ENCODE measurements at regions not wholly inside any gene's neighbourhood (a gene's known extent, or its start where the extent isn't known, plus 50 kb on each side); places are given as distances from the start of the nearest gene placed in this dataset.

GRCh38 chr22:47295982-47296381, 533.5 kb downstream of the TBC1D22A start:
- no peaks in the 10 kb centered on the region for H3K36me3 ChIP-seq (ENCODE audit: control insufficient read depth, insufficient read depth, low read length)
- H3K27me3 ChIP-seq (ENCODE audit: control insufficient read depth, insufficient read depth, low read length) = no peaks in the 10 kb centered on the region
- ChIA-PET POLR2A (no interaction called here), CTCF (no interaction called here)
- DNase-seq (ENCODE audit: low read depth, low spot score) (no peak), ATAC-seq (no peak)
- H3K4me1 ChIP-seq (ENCODE audit: control insufficient read depth, insufficient read depth, low read length) = no peaks in the 10 kb centered on the region
- no peaks in the 10 kb centered on the region for H3K9me3 ChIP-seq (ENCODE audit: control insufficient read depth, insufficient read depth, low read depth, low read length)
- no TSS peak for BruUV-seq (replicated peaks)
- no peak overlapping the region for H3K4me3 ChIP-seq (ENCODE audit: low read depth in 2 of 2, low read length in 2 of 2)
- TF ChIP-seq REST (IDR thresholded peaks at IDR 0.05; ENCODE audit: insufficient read depth in 1 of 2, low read depth in 2 of 2, low read length in 1 of 2) = no peak
- no peak for TF ChIP-seq TCF7L2 (IDR thresholded peaks at IDR 0.05; ENCODE audit: low read depth, low read length)
- no peak for TF ChIP-seq CTCF (IDR thresholded peaks at IDR 0.05)
- no peak for TF ChIP-seq SIN3A (IDR thresholded peaks at IDR 0.05; ENCODE audit: borderline replicate concordance, insufficient read depth, low read depth, low read length)
- no peak for TF ChIP-seq POLR2AphosphoS5 (IDR thresholded peaks at IDR 0.05; ENCODE audit: low read depth, low read length)
- in situ Hi-C loops (cut with HindIII; ENCODE audit: low pct_unique_long_range_greater_than_20kb, low sequenced_read_pairs) (no loop called here), intact Hi-C loops (cut with micrococcal nuclease; ENCODE audit: unreplicated experiment) (no loop called here)
- no peak overlapping the region for H3K27ac ChIP-seq (ENCODE audit: low read length)

DNA sequence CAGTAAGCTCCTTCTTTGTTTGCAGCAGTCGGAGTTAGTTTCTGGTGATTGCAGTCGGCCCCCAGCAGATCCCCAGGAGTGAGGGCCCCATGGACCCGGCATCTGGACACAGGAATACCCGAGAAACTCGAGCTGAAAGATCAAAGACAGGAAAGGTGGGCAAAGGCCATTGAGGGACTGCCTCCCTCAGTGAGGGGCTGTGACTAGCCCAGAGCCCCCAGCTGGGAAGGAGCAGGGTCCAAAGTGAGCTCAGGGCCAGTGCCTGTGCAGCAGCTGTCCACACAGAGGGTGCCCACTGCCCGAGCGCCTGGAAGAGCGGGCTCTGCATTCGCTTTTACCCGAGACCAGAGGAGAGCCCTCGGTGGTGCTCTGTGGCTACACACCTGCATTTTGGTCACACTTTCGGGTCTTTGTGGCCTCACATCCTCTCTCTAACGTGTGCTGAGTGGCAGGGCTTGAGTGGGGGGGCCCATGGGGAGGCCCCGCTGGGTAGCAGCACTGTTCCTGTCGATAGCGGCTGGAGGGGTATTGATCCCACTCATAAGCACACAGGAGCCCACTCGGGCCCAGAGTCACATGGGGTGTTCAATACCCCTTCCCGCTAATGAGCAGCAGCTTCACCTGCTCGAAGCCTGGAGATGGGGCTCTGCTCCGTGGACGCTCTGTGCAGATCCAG, 532.9 kb downstream of the TBC1D22A start:
- ChIA-PET CTCF (no interaction called here), POLR2A (no interaction called here)
- ATAC-seq (no peak), DNase-seq (ENCODE audit: low read depth, low spot score) (no peak)
- H3K36me3 ChIP-seq (ENCODE audit: control insufficient read depth, insufficient read depth, low read length) = no peaks in the 10 kb centered on the region
- no peak overlapping the region for H3K4me3 ChIP-seq (ENCODE audit: low read depth in 2 of 2, low read length in 2 of 2)
- no peaks in the 10 kb centered on the region for H3K9me3 ChIP-seq (ENCODE audit: control insufficient read depth, insufficient read depth, low read depth, low read length)
- no peaks in the 10 kb centered on the region for H3K4me1 ChIP-seq (ENCODE audit: control insufficient read depth, insufficient read depth, low read length)
- no peak overlapping the region for H3K27ac ChIP-seq (ENCODE audit: low read length)
- no peak for TF ChIP-seq TCF7L2 (IDR thresholded peaks at IDR 0.05; ENCODE audit: low read depth, low read length)
- TF ChIP-seq SIN3A (IDR thresholded peaks at IDR 0.05; ENCODE audit: borderline replicate concordance, insufficient read depth, low read depth, low read length) = no peak
- TF ChIP-seq CTCF (IDR thresholded peaks at IDR 0.05) = no peak
- no peak for TF ChIP-seq REST (IDR thresholded peaks at IDR 0.05; ENCODE audit: insufficient read depth in 1 of 2, low read depth in 2 of 2, low read length in 1 of 2)
- TF ChIP-seq POLR2AphosphoS5 (IDR thresholded peaks at IDR 0.05; ENCODE audit: low read depth, low read length) = no peak
- H3K27me3 ChIP-seq (ENCODE audit: control insufficient read depth, insufficient read depth, low read length) = no peaks in the 10 kb centered on the region
- intact Hi-C loops (cut with micrococcal nuclease; ENCODE audit: unreplicated experiment) = no loop called here
- no TSS peak for BruUV-seq (replicated peaks)
- in situ Hi-C loops (cut with HindIII; ENCODE audit: low pct_unique_long_range_greater_than_20kb, low sequenced_read_pairs) = no loop called here

Data from Panc1 (cell line).